H1 (cell line): ENCODE measurements at regions not wholly inside any gene's neighbourhood (a gene's known extent, or its start where the extent isn't known, plus 50 kb on each side); places are given as distances from the start of the nearest gene placed in this dataset.
"Not testable (repeated sequence)": the region's sequence is repeated elsewhere in the genome, so short reads cannot be mapped to it uniquely, and the experiment has no call there.

Source experiments
- CTCF ChIA-PET: fragments of 300-600 bp; sonication (Branson Sonifier 250); formaldehyde crosslinking; loops from one replicate; lab custom pipeline; 2021; ENCODE audit not compliant: partially characterized antibody; lab: Charles Lee
- POLR2A ChIA-PET: fragments of 300-600 bp; sonication (Branson Sonifier 250); formaldehyde crosslinking; loops from one replicate; lab custom pipeline; 2021; ENCODE audit warnings: inconsistent platforms; ENCODE audit not compliant: partially characterized antibody; lab: Charles Lee
- DNase-seq, 2 experiments: peaks; one replicate each; pipeline versions ENCODE4 v3.0.0 to v3.0.0-alpha.2; 2010 to 2022; ENCODE audit warnings: low spot score in 2 of 2, low read depth in 1 of 2, mixed read lengths in 1 of 2
- FAIRE-seq: peaks from 2 replicates; lab custom pipeline; 2011; peaks lifted over from hg19 to GRCh38; lab: Jason Lieb, UNC
- H2AFZ ChIP-seq: 2 replicates; pipeline ENCODE4 v1.8.1; 2012; ENCODE audit warnings: low read length, inconsistent platforms
- H2AK5ac ChIP-seq: 2 replicates; pipeline ENCODE4 v1.6.1; 2013; ENCODE audit warnings: low read depth, low read length
- H2BK120ac ChIP-seq: replicated peaks from 2 replicates; pipeline ENCODE3; 2013; ENCODE audit warnings: low read depth, low read length, inconsistent platforms
- H2BK12ac ChIP-seq: 2 replicates; pipeline ENCODE4 v1.6.1; 2013; ENCODE audit warnings: low read depth, low read length
- H2BK15ac ChIP-seq: 2 replicates; pipeline ENCODE4 v1.6.1; 2013; ENCODE audit warnings: low read length
- H2BK20ac ChIP-seq: 2 replicates; pipeline ENCODE4 v1.6.1; 2013; ENCODE audit warnings: low read length
- H2BK5ac ChIP-seq: 2 replicates; pipeline ENCODE4 v1.6.1; 2013; ENCODE audit warnings: low read depth, low read length
- H3K14ac ChIP-seq: 2 replicates; pipeline ENCODE4 v1.6.1; 2013; ENCODE audit warnings: inconsistent platforms; ENCODE audit not compliant: insufficient read length
- H3K18ac ChIP-seq: 2 replicates; pipeline ENCODE4 v1.6.1; 2013; ENCODE audit warnings: low read length; ENCODE audit errors: extremely low read depth
- H3K23ac ChIP-seq: 2 replicates; pipeline ENCODE4 v1.6.1; 2013; ENCODE audit warnings: inconsistent platforms; ENCODE audit not compliant: insufficient read length
- H3K23me2 ChIP-seq: 2 replicates; pipeline ENCODE4 v1.6.1; 2013; ENCODE audit warnings: low read depth, low read length
- H3K27ac ChIP-seq: 2 replicates; pipeline ENCODE4 v1.6.1; 2011; ENCODE audit warnings: low read depth, low read length, inconsistent platforms
- H3K27me3 ChIP-seq, 4 experiments: replicated peaks in 1 of 4; 1 replicate in 1 of 4; 2 replicates in 3 of 4; pipeline versions ENCODE4 v1.6.1 to v1.8.1; 2011 to 2013; ENCODE audit warnings: low read length in 3 of 4, mild to moderate bottlenecking in 3 of 4, inconsistent platforms in 2 of 4, mixed read lengths in 2 of 4, moderate library complexity in 1 of 4; ENCODE audit not compliant: control insufficient read depth in 3 of 4, insufficient read depth in 3 of 4; ENCODE audit errors: extremely low read depth in 1 of 4
- H3K36me3 ChIP-seq, 4 experiments: 2 replicates each; pipeline versions ENCODE4 v1.6.1 to v1.8.1; 2011 to 2013; ENCODE audit warnings: mild to moderate bottlenecking in 4 of 4, low read length in 3 of 4, moderate library complexity in 2 of 4, control low read depth in 1 of 4, inconsistent platforms in 1 of 4; ENCODE audit not compliant: insufficient read depth in 4 of 4, control insufficient read depth in 2 of 4
- H3K4ac ChIP-seq: replicated peaks from 2 replicates; pipeline ENCODE3; 2013; ENCODE audit warnings: low read length, low read depth, mixed read lengths, inconsistent platforms; ENCODE audit not compliant: insufficient read length
- H3K4me1 ChIP-seq, 4 experiments: replicated peaks in 1 of 4; 1 replicate in 1 of 4; 2 replicates in 3 of 4; pipeline versions ENCODE4 v1.6.1 to v1.8.1; 2011 to 2013; ENCODE audit warnings: low read length in 3 of 4, inconsistent platforms in 2 of 4, mixed read lengths in 1 of 4; ENCODE audit not compliant: insufficient read depth in 4 of 4, control insufficient read depth in 3 of 4
- H3K4me2 ChIP-seq, 2 experiments: 2 replicates each; pipeline versions ENCODE4 v1.6.1 to v1.8.1; 2011 to 2013; ENCODE audit warnings: low read depth in 2 of 2, low read length in 2 of 2, control low read depth in 1 of 2, inconsistent platforms in 1 of 2, mild to moderate bottlenecking in 1 of 2; ENCODE audit not compliant: insufficient read depth in 1 of 2
- H3K4me3 ChIP-seq, 4 experiments: fragments of 200-600, 300-600 bp in 1 of 4; sonication (generic), shearing (Covaris generic), sonication (Bioruptor Twin) in 1 of 4; 2 replicates each; pipeline versions ENCODE4 v1.5.1 to v1.8.1; 2011 to 2016; ENCODE audit warnings: low read length in 4 of 4, low read depth in 3 of 4, control low read depth in 2 of 4, inconsistent platforms in 2 of 4, mild to moderate bottlenecking in 2 of 4, mixed read lengths in 1 of 4, moderate library complexity in 1 of 4; ENCODE audit not compliant: insufficient read depth in 2 of 4; ENCODE audit errors: extremely low read depth in 1 of 4
- H3K56ac ChIP-seq: replicated peaks from 2 replicates; pipeline ENCODE3; 2013; ENCODE audit warnings: low read depth, mild to moderate bottlenecking, mixed read lengths, low read length, inconsistent platforms; ENCODE audit not compliant: insufficient read length
- H3K79me1 ChIP-seq: 2 replicates; pipeline ENCODE4 v1.6.1; 2013; ENCODE audit warnings: low read depth, low read length, control low read depth
- H3K79me2 ChIP-seq, 2 experiments: 2 replicates each; pipeline versions ENCODE4 v1.6.1 to v1.8.1; 2012 to 2013; ENCODE audit warnings: low read length in 2 of 2, mild to moderate bottlenecking in 2 of 2, inconsistent platforms in 1 of 2; ENCODE audit not compliant: insufficient read depth in 2 of 2, control insufficient read depth in 1 of 2
- H3K9ac ChIP-seq, 4 experiments: replicated peaks in 1 of 4; 1 replicate in 1 of 4; 2 replicates in 3 of 4; pipeline versions ENCODE4 v1.6.1 to v1.8.1; 2011 to 2013; ENCODE audit warnings: low read depth in 3 of 4, low read length in 3 of 4, control low read depth in 2 of 4, mild to moderate bottlenecking in 2 of 4, moderate library complexity in 2 of 4, inconsistent platforms in 1 of 4; ENCODE audit errors: extremely low read depth in 1 of 4
- H3K9me3 ChIP-seq, 2 experiments: 2 replicates each; pipeline versions ENCODE4 v1.6.1 to v1.8.1; 2012 to 2013; ENCODE audit warnings: mild to moderate bottlenecking in 2 of 2, moderate library complexity in 2 of 2, control low read depth in 1 of 2, inconsistent platforms in 1 of 2, low read depth in 1 of 2, low read length in 1 of 2, mixed read lengths in 1 of 2; ENCODE audit not compliant: insufficient read depth in 2 of 2
- H4K20me1 ChIP-seq, 2 experiments: replicated peaks in 1 of 2; 2 replicates each; pipeline versions ENCODE3 to v1.8.1; 2011 to 2013; ENCODE audit warnings: inconsistent platforms in 2 of 2, low read length in 2 of 2, mild to moderate bottlenecking in 1 of 2; ENCODE audit not compliant: insufficient read depth in 2 of 2, control insufficient read depth in 1 of 2
- H4K5ac ChIP-seq: 2 replicates; pipeline ENCODE4 v1.6.1; 2013; ENCODE audit warnings: low read length, low read depth, mixed read lengths, inconsistent platforms; ENCODE audit not compliant: insufficient read length
- H4K8ac ChIP-seq: 2 replicates; pipeline ENCODE4 v1.8.0; 2013; ENCODE audit warnings: mild to moderate bottlenecking, moderate library complexity, low read length, inconsistent platforms; ENCODE audit not compliant: insufficient read depth; ENCODE audit errors: extremely low read depth
- H4K91ac ChIP-seq: replicated peaks from 2 replicates; pipeline ENCODE3; 2013; ENCODE audit warnings: low read length, mixed read lengths, inconsistent platforms; ENCODE audit not compliant: insufficient read length
- WGBS, 2 experiments: shearing (Covaris generic) in 1 of 2; methylation state at CpG; one replicate each; pipeline versions ENCODE4 v1.1.6 to v1.1.7; 2013 to 2015; ENCODE audit warnings: low lambda C conversion rate in 2 of 2, mixed read lengths in 2 of 2, inconsistent platforms in 1 of 2, low coverage in 1 of 2, missing lambda C conversion rate in 1 of 2; ENCODE audit not compliant: insufficient replicate concordance in 2 of 2, insufficient coverage in 1 of 2, insufficient read length in 1 of 2; ENCODE audit errors: extremely low coverage in 1 of 2, missing lambda C conversion rate in 1 of 2; 5-methylcytosine and 5-hydroxymethylcytosine counted together

DNA sequence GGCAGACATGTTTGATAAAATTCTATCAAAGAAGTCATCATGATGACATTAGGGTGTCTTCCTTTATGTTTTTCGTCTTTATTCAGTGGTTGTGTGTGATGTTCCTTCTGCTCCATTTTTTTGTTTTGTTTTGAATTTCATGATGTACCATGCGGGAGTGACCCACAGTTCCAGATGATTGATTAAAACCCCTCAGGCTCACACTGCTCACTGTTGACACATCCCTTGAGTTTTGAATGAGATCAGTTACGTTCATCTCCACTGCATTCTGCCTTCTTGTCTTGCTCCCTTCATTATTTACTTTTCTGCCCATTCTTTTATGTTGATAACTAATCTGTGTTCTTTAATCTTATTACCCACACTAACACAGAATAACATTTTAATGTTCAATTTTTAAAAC, 421.7 kb upstream of the ANKRD20A1 start:
- POLR2A ChIA-PET, H4K20me1 ChIP-seq, H2BK20ac ChIP-seq, H3K27ac ChIP-seq, H2BK120ac ChIP-seq, H2BK12ac ChIP-seq, H3K56ac ChIP-seq, H4K91ac ChIP-seq, H3K4me2 ChIP-seq, H3K79me1 ChIP-seq, CTCF ChIA-PET, H3K36me3 ChIP-seq, H3K14ac ChIP-seq, H3K4me3 ChIP-seq, H3K27me3 ChIP-seq, H3K79me2 ChIP-seq, H3K4me1 ChIP-seq, H4K8ac ChIP-seq, H2AFZ ChIP-seq, H2BK5ac ChIP-seq, H3K23me2 ChIP-seq, H2BK15ac ChIP-seq, H3K23ac ChIP-seq, FAIRE-seq, H3K9me3 ChIP-seq, H3K18ac ChIP-seq, H4K5ac ChIP-seq, H3K9ac ChIP-seq, H3K4ac ChIP-seq, DNase-seq, H2AK5ac ChIP-seq: not testable (repeated sequence)
- 100% methylated on average over 1 of the region's 3 CpGs; no CpG with 5 or more reads in 1 of the 2 experiments for WGBS, 2 experiments

DNA sequence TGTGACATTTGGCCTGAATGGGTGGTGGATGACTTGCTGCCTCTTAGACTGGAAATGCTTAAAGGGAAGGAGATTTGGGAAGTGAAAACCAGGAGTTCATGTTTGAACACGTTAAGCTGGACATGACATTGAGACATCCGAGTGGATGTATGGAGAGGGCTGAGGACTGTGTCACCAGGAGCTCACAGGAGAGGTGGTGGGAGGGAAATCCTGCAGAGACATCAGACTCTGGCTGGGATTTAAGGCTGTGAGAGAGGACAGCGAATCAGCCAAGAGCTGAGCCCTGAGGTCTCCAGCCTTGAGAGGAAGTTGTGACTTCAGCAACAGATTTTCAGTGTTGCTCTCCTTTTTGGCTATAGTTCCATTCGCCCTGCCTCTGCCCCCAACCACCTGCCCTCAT, 432.5 kb upstream of the SPATA31A3 start:
- H3K36me3 ChIP-seq, H3K4ac ChIP-seq, H3K23ac ChIP-seq, H3K14ac ChIP-seq, H3K9ac ChIP-seq, H3K79me1 ChIP-seq, H3K23me2 ChIP-seq, H3K27ac ChIP-seq, H2AFZ ChIP-seq, H4K8ac ChIP-seq, H4K5ac ChIP-seq, H3K18ac ChIP-seq, H2BK5ac ChIP-seq, DNase-seq, H3K9me3 ChIP-seq, FAIRE-seq, H2AK5ac ChIP-seq, CTCF ChIA-PET, POLR2A ChIA-PET, H3K4me2 ChIP-seq, H3K4me3 ChIP-seq, H2BK15ac ChIP-seq, H2BK20ac ChIP-seq, H3K79me2 ChIP-seq, H3K27me3 ChIP-seq, H3K4me1 ChIP-seq, H4K91ac ChIP-seq, H4K20me1 ChIP-seq, H3K56ac ChIP-seq, H2BK12ac ChIP-seq, H2BK120ac ChIP-seq: not testable (repeated sequence)
- WGBS, 2 experiments: no CpG with 5 or more reads among the region's 4 CpGs
